ENCODE measurements at regions not wholly inside any gene's neighbourhood (a gene's known extent, or its start where the extent isn't known, plus 50 kb on each side); places are given as distances from the start of the nearest gene placed in this dataset.

DNA sequence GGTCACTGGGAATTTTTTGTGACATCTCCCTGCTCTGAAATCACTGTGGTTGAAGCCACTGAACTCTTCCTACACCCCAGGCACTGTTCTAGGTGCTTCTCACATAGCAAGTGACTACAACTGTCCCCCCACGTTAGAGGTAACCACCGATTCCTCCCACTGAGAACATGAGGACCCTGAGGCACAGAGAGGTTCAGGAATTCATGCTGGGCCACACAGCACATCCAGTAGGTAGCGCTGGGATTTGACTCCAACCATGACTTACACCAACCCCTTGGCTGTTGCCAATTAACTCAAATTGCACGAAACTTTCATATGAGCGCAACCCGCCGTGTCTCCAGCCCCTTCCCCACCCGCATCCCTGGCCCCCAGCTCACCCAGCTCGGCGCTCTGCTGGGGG, 105.2 kb downstream of the RFLNA start:
- no peak for DNase-seq (ENCODE audit: low read depth in 4 of 4, low spot score in 2 of 4)

DNA sequence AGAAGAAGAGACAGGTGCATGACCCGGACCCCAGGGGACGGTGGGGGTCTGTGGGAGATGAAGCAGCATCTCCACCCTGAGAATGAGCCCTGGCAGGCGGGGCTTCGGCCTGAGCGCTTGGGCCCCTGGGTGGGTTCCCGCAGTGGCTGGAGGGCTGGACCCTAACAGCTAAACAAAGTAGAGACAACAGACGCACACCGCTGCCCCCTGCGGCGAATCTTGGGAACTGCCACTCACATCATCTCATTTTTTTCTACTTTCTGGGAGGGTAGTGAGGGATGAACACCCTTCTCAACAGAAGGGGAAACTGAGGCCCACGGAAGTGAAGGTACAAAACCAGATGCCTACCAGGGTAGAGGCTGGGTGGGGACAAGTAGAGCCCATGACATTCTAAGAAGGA, 104.7 kb downstream of the RFLNA start:
- no peak for DNase-seq (ENCODE audit: low read depth in 4 of 4, low spot score in 2 of 4)

DNA sequence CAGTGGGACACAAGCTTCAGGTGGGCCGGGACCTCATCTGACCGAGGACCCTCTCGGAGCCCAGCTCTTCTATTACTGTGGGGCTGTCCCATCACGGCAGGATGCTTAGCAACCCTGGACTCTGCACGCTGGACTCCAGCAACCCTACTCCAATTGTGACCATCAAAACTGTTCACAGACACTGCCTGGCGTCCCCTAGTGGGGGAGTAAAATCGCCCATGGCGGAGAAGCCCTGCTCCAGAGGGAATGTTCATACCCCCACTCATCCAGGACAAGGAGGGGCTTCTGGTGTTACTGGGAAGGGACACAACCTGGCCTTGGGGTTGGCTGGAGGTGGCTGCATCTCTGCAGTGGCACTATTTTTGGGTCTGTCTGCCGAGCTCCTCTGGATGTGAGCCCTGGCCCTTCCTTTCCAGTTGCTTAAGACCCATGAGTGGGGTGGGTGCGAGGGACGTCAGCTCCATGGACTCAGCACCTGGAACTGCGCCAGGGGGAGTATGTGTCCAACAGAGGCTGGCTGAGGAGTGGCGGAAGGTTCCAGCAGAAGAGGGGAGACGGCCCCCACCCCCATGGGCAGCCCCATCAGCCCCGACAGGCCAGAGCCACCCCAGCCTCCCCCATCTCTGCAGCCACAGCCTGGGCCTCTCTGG, 103.8 kb downstream of the RFLNA start:
- no peak for DNase-seq (ENCODE audit: low read depth in 4 of 4, low spot score in 2 of 4)

DNA sequence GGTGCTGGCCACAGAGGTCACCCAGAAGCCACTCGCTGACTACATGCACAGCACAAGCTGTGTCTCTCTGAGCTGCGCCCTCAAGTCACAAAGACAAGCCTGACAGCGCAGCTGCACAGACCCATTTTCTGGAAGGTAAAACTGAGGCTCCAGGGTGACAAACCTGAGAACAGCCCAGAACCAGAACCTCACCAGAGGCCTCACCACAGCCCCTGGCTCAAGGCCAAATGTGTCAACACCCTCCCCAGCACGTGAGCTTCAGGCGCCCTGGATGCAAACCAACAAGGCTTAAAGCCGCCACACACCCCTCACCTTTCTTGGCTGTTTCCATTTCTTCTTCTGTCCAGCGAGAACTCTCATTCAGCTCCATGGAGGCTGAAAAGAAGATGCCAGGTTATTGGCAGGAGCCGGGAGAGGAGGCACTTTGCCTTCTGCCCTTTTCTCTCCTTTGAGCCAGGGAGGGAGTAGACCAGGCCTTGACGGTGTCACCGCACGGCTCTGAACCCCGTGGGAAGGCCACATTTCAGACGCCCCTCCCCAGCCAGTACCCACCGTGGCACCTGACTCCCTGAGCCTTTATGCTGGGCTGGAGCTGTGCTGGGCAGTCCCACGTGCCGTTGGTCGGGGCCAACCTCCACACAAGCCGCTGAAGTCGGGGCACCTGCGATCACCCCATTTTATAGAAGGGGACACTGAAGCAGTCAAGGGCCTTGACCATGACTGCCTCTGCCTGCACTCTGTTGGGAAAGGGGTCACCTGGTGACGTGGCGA, 103.1 kb downstream of the RFLNA start:
- DNase-seq (ENCODE audit: low read depth in 4 of 4, low spot score in 2 of 4) = no peak

DNA sequence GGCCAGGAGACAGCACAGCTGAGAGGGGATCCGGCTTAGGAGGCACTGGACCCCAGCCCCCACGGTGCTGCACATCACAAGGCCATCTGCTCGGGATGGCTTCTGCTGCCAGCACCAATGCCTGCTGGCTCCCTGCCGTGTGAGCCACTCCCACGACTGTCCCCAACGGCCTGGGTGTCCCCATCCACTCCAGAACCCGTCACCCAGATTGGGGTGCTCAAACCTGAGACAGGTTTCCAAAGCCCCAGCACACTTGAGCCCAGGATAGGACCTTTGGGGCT, 102.4 kb downstream of the RFLNA start:
- no peak for DNase-seq (ENCODE audit: low read depth in 4 of 4, low spot score in 2 of 4)

DNA sequence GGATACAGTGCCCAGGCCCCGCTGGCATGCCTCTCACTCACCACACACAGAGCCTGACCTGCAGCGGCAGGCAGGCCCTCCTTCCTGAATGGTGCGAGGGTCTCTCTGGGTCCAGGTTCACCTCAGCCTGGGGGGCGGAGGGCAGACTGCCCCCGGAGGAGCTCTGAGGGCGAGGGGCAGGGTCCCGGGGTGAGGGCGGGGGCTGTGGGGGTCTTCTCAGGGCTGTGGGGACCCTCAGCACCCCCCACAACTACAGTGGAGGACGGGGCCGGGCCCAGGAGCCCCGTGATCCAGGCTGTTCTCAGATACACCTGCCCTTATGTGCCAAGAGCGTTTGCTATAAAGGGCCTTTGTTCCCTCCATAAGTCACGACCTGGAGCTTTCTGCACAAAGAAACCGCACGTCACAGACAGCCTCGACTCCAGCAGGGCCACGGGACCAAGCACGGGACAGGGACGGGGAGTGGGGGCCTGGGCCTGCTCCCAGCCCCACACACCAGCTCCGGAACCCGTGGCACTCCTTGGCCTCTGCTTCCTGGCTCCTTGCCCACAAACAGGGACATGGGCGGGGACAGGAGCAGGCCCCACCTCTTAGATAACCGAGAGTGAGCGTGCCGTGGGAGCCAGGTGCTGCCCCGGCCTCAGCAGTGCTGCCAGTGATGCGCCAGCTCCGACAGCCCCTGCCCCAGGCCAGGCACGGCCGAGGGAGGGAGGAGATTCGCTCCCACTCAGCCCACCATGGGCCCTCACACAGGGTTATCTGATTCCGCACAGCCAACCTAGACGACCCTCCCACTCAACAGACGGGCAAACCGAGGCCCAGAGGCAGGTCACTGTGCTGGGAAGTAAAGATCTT, 101.9 kb downstream of the RFLNA start:
- DNase-seq (ENCODE audit: low read depth in 4 of 4, low spot score in 2 of 4) = no peak

DNA sequence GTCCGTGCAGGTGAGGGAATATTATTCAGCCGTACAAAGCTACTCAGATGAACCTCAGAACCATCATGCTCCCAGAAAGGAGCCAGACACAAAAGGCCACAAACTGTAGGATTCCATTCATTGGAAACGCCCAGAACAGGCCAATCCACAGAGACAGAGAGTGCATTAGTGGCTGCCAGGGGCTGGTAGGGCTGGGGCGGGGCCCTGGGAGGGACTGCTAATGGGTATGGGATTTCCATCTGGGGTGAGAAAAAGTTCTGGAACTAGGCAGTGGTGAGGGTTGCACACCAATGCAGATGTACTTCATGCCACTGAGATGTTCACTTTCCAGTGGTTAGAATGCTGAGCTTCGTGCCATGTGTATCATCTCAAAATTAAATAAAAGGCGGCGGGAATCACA, 101.1 kb downstream of the RFLNA start:
- no peak for DNase-seq (ENCODE audit: low read depth in 4 of 4, low spot score in 2 of 4)

DNA sequence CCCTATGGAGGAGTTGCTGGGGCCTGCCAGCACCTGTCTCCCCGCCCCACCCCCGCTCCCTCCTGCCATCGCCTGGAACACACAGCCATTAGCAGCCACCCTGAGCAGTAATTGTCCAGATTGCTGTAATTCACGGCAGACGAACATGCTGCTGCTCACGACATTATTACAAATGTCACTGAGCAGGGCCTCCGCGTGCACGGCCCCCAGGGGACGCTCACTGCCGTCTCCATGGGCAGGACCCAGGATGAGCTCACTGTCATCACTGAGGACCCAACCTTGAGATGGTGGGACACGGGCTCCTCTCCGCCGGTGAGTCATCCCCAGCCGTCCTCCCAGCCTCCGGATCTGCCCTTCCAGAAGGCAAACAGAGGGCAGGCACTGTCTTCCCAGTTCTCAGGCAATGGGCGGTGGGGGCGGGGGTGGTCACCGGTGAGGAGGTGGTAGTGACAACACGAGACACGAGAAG, 100.4 kb downstream of the RFLNA start:
- DNase-seq (ENCODE audit: low read depth in 4 of 4, low spot score in 2 of 4) = no peak

DNA sequence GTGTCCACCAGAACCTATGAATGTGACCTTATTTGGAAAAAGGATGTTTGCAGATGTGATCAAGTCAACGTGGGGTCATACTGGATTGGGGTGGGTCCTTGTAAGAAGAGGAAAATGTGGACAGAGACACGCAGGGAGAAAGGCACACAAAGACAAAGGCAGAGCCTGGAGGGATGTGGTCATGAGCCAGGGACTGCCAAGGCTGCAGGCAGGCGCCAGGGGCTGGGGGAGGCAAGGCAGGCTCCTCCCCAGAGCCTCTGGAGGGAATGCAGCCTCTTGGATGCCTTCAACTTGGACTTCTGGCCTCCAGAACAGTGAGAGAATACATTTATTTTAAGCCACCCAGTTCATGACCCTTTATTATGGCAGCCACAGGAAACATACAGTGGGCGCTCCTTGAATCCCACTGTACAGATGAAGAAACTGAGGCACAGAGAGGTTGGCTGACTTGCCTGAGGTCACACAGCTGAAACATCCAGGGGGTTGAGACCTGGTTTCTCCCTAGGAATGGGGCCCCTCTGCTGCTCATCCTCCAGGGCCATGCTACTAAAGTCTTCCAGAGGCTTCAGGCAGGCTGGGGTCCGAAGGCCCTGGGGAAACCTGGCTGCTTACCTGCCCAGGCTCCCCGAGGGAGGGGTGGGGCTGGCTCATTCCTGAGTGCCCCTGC, 99.7 kb downstream of the RFLNA start:
- DNase-seq (ENCODE audit: low read depth in 4 of 4, low spot score in 2 of 4) = no peak

DNA sequence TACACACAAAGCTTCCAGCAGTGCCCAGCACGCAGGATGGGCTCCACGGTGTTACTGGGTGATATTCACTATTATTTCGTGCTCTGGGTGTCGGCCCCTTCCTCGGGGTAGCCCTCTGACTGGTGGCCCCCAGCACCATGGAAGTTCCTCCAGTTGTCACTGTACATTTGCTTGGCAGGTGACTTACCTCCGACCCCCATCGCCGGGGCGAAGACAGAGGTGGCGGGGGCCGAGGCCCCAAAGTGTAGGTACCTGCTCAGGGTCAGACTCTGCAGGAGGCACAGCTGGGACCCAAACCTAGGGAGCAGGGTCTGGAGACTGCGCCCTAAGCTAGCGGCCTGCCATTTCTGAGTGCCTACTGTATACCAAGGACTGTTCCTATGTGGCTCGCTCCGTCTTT, 98.9 kb downstream of the RFLNA start:
- no peak for DNase-seq (ENCODE audit: low read depth in 4 of 4, low spot score in 2 of 4)

DNA sequence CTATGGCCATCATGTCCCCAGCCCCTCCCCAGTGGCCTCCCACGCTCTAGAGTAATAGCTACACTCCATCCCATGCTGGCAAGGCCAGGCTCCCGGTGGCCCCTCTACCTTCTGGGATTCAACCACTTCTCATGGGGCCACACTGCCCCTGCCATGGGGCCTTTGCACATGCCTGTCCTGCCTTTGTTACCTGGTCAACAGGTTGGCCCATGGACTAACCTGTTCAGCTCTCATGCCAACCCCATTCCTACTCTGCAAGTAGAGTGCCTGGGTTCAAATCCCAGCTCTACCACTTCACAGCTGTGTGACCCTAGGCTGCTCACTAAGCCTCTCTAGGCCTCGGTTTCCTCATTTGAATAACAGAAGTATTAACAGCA, 98.5 kb downstream of the RFLNA start:
- no peak for DNase-seq (ENCODE audit: low read depth in 4 of 4, low spot score in 2 of 4)

DNA sequence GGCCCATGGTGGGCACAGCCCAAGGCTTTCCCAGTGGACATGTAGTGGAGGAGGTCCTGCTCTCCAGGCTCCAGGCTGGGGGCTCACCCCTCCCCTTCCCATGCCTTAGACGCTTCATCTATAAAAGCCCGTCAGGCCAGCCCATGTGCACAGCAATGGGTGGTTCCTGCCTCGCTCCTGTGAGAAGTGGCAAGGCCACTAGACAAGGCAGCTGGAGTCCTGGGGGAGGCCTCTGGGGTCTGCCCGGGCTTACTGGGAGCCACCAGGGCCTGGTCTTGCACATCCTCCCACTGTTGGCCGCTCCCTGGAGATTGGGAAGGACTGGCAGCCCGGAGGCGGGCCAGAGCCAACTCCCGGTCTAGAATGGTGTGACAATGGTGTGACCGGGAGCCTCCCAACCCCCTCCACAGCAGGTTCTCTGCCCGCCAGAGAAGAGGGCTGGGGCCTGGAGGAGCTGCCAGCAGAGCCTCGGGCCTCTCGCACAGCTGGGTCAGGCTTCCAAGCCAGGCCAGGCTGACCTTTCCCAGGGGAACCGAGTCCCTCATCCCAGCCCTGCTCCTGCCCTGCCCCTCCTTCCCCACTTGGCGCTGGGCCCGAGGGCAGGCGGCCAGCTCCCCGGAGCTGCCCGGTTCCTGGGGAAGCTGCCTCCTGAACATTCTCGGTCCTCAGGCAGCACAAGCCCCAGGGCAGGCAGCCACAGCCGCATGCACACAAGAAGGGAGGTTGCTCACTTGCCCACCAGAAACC, 97.9 kb downstream of the RFLNA start:
- no peak for DNase-seq (ENCODE audit: low read depth in 4 of 4, low spot score in 2 of 4)

DNA sequence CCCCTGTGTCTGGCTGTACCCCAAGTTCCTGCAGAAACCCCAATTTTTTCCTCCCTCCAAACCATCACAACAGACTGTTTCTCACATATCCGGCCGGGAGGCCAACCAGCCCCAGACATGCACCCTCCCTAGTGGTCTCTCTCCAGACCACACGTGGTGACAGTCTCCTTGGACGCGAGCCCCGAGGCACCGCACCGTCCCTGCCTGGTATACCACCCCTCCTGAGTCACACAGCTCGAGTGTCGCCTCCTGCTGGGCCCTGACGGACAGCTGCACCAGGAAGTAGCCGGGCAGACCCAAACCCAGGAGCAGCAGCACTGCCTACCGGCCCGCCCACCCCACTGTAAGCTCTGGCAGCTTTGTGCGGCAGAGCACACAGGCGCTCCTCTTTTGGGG, 97.4 kb downstream of the RFLNA start:
- DNase-seq (ENCODE audit: low read depth in 4 of 4, low spot score in 2 of 4) = no peak

DNA sequence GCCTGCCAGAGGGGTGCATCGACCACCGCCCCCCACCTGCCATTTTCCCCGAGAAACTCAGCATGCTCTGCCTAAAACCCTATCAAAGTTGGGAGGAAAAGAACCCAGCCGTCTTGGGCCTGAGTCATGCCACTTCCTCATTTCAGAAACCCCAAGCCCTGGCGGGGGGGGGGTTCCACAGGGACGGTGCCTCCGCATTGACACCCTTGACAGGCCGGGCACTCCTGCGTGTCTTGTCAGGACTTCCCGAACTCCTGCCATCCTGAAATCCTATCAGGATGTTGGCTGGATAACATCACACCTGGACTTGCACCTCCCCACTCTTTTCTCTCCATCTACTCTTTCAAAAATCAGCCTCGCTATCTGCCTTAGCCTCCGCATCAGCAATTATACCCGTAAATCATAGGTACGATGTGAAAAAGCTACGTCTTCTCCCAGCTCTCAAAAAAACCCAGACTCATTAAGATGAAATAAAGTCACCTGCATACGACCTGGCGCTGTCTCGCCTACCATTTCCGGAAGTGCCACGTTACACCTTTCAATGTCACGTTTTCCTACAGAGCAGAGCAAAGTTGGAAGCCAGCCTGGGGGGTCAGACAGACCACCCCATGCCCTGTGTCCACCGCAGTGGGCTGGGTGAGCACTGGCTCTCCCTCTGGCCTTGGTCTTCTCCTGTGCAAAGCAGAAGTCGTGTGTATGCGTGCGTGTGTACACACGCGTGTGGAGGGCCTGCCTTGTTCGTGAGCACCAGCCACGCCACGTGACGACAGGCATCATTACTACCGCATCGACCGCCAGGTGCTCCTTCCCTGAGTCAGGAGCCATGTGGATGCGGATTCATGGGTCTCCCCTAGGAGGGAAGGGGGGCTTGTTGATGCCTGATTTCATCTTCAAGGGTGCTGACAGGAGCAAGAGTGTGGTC, 96.7 kb downstream of the RFLNA start:
- DNase-seq (ENCODE audit: low read depth in 4 of 4, low spot score in 2 of 4) = no peak

DNA sequence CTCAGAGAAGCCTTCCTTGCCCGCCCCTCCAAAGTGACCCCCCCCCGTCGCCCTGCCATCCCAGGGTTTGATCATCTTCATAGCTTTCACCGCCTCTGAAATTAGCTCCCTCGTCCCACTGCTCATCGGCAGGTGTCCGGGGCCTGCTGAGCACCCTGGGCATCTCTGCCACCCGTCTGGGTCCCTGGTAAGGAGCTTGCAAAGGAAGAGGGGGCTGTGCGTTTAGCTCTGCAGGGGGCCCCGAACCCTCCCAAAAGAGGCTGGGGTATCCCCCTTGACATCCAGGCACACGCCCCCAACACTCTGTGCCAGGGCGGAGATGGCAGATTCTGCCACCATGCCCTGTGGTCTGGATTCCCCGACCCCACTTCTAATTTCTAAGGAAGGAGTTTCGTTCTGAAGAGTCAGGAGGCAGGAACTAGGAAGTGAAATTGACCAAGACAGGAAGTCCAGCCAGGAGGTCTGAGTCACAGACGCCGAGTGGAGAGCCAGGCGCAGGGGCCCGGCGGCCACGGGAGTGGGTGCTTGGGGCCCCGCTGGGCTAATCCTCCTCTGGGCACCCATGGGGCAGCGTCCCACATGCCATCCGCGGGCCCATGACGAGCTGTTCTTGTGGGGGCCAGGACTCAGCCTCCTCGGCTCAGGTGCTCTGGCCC, 95.7 kb downstream of the RFLNA start:
- DNase-seq (ENCODE audit: low read depth in 4 of 4, low spot score in 2 of 4) = no peak

DNA sequence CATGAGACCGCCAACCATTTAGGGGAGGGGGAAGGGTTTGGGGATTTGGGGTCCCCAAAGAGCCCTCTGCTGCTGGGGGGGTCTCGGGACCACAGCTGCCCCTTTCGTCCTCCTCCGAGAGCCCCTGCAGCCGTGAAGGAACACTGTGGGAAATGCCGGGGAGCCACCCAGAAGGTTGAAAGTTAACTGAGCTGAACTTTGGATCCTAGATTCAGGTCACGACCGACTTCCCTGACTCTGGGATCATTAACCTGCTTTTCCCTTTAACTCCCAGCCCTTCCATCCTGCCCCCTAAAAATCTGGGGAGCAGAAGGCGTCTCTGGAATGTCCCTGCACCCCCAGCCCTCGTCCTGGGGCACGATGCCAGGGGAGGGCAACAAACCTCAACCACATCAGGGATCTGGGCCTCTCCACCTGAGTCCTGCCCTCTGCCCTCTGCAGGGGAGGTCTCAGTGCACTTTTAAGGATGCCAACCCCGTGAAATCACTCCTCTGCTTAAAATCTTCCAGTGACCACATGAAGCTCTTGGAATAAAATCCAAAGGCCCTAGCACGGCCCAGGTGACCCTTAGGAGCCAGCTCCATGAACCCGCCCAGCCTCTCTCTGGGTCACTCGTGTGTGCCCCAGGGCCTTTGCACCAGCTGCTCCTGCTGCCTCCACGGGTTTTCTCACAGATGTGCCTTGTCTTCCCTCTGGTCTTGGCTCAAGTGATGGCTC, 95.0 kb downstream of the RFLNA start:
- no peak for DNase-seq (ENCODE audit: low read depth in 4 of 4, low spot score in 2 of 4)

DNA sequence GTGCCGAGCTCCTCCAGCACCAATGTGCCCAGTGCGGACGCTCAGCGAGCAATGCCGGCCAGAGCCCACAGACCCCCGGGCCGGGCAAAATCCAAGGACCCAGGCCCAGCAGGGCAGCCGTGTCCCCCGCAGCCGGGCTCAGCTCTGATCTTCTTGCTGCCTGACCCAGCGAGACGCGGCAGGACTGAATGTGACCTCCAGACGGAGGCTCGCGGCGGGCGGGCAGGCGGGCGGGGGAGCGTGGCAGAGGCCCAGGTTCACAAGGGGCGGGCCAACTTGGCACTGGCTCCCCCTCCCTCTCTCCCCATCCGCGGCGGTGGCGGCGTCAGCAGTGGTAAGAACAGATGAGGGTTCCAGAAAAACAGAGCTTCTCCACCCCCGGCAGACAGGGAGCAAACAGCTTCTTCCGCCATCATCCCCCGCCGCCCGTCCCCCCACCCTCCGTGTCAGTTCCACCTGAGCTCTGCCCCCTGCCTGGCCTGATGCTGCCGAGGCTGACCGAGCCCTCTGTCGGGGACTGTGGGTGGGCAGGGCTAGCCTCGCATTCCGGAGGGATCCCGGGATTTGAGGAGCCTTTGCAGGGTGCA, 94.3 kb downstream of the RFLNA start:
- DNase-seq (ENCODE audit: low read depth in 4 of 4, low spot score in 2 of 4) = no peak

DNA sequence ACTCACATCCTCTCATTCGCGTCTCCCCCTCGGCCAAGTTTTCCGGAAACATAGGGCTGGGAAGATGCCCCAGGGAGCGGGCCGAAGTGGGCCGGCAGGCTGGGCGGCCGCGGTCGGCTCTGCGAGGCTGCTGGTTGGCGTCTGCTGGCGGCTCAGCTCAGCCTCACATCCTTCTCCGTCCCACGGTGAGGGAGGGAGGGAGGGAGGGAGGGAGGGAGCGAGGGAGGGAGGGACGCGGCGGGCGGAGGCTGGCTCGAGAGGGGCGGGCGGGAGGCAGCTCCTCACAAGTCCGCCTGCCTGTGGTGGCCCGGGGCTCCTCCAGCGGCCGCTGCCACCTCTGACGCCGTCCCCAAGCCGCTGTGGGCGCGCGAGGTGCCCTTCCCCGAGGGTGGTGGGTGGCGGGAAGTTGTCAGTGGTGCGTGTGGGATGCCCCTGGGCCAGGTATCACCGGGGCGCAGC, 93.8 kb downstream of the RFLNA start:
- peak in 1 of 4 donors; percentile 78 for DNase-seq (ENCODE audit: low read depth in 4 of 4, low spot score in 2 of 4)

Measured in left renal cortex interstitium (tissue), 4 donors.